ENCODE measurements at regions not wholly inside any gene's neighbourhood (a gene's known extent, or its start where the extent isn't known, plus 50 kb on each side); places are given as distances from the start of the nearest gene placed in this dataset.

DNA sequence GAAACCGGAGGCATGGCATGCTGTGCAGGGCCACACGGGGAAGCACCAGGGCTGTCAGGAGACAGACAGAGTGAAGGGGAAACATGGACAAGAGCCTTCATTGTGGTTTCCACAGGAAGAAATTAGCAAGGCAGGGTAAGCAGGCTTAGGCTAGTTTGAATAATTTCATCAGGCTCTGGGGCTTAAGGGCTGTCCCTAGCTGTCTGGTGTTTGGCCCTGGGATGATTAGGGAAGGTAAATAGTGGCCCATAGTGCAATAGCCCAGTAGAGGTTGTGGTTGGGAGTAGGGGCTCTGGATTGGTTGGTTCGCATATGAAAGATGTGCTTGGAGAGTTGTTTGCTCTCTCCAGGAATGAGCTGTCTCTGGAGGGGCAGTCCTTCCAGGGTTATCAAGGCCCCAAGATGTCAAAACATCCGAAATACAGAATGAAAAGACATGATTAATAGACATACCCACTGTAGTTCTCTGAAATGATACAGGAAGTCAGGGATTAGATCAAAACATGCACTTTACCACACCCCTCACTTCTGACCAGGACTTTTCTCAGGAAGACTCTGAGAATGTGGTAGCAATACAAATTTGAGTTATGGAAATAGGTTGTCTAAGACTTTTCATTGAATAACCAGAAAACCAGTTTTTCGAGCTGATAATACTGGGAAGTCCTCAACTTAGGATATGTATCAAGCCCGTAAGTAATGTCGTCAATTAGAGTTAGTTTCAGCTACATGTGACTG lies 224.9 kb upstream of the NFE2L3 start:
- Histone ChIP-seq H3K4ac (ENCODE audit: low read depth, low read length) (no peak overlapping the region), H3K4me2 (ENCODE audit: low read length) (no peak overlapping the region), H2AK5ac (ENCODE audit: low read length) (no peak overlapping the region), H3K9ac (ENCODE audit: low read length) (no peak overlapping the region), H3K18ac (ENCODE audit: low read length) (no peak overlapping the region), H3K56ac (ENCODE audit: low read length) (no peak overlapping the region), H4K8ac (ENCODE audit: low read depth, low read length) (no peak overlapping the region), H3K27ac (ENCODE audit: low read depth, low read length) (no peak overlapping the region), H2BK5ac (ENCODE audit: low read length) (no peak overlapping the region), H2BK120ac (ENCODE audit: low read depth, low read length) (no peak overlapping the region), H2BK15ac (replicated peaks; ENCODE audit: low read depth) (no peak overlapping the region), H3K4me1 (ENCODE audit: control insufficient read depth, low read depth, low read length) (no peaks in the 10 kb centered on the region), H3K36me3 (ENCODE audit: control insufficient read depth, insufficient read depth, low read length) (no peaks in the 10 kb centered on the region), H3K23ac (ENCODE audit: low read length) (no peak overlapping the region), H3K4me3 (ENCODE audit: low read length) (no peak overlapping the region), H4K5ac (ENCODE audit: low read length) (no peak overlapping the region), H3K79me1 (ENCODE audit: low read length) (no peaks in the 10 kb centered on the region), H3K79me2 (ENCODE audit: control insufficient read depth, insufficient read depth, low read length) (no peaks in the 10 kb centered on the region), H3K27me3 (ENCODE audit: insufficient read depth, low read length, poor library complexity) (no peaks in the 10 kb centered on the region)
- DNase-seq, result no peak
- no CpG with 5 or more reads among the region's 7 CpGs for WGBS (ENCODE audit: extremely low coverage, insufficient coverage, low lambda C conversion rate)

DNA sequence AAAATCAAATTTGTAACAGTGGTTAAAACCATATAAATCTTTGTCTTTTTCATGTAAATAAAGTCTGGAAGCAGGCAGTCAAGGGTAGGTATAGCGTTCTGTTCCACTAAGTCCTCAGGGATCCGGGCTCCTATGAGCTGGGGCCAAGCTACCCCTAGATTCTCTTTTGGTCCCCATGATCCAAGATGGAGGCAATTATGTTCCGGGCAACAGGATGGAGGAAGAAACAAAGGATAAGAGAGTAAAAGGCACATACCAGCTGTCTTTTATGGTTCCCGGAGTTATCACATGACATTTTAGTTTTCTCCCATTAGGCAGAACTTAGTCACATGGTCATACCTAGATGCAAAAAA lies 224.4 kb upstream of the NFE2L3 start:
- Histone ChIP-seq H3K4me2 (ENCODE audit: low read length) (no peak overlapping the region), H3K27me3 (ENCODE audit: insufficient read depth, low read length, poor library complexity) (no peaks in the 10 kb centered on the region), H3K27ac (ENCODE audit: low read depth, low read length) (no peak overlapping the region), H4K5ac (ENCODE audit: low read length) (no peak overlapping the region), H2BK15ac (replicated peaks; ENCODE audit: low read depth) (no peak overlapping the region), H4K8ac (ENCODE audit: low read depth, low read length) (no peak overlapping the region), H3K9ac (ENCODE audit: low read length) (no peak overlapping the region), H3K18ac (ENCODE audit: low read length) (no peak overlapping the region), H3K79me2 (ENCODE audit: control insufficient read depth, insufficient read depth, low read length) (no peaks in the 10 kb centered on the region), H3K4me3 (ENCODE audit: low read length) (no peak overlapping the region), H3K79me1 (ENCODE audit: low read length) (no peaks in the 10 kb centered on the region), H3K4ac (ENCODE audit: low read depth, low read length) (no peak overlapping the region), H2BK5ac (ENCODE audit: low read length) (no peak overlapping the region), H3K36me3 (ENCODE audit: control insufficient read depth, insufficient read depth, low read length) (no peaks in the 10 kb centered on the region), H2BK120ac (ENCODE audit: low read depth, low read length) (no peak overlapping the region), H3K23ac (ENCODE audit: low read length) (no peak overlapping the region), H3K56ac (ENCODE audit: low read length) (no peak overlapping the region), H3K4me1 (ENCODE audit: control insufficient read depth, low read depth, low read length) (no peaks in the 10 kb centered on the region), H2AK5ac (ENCODE audit: low read length) (no peak overlapping the region)
- no CpG with 5 or more reads among the region's 4 CpGs for WGBS (ENCODE audit: extremely low coverage, insufficient coverage, low lambda C conversion rate)
- DNase-seq, result no peak

DNA sequence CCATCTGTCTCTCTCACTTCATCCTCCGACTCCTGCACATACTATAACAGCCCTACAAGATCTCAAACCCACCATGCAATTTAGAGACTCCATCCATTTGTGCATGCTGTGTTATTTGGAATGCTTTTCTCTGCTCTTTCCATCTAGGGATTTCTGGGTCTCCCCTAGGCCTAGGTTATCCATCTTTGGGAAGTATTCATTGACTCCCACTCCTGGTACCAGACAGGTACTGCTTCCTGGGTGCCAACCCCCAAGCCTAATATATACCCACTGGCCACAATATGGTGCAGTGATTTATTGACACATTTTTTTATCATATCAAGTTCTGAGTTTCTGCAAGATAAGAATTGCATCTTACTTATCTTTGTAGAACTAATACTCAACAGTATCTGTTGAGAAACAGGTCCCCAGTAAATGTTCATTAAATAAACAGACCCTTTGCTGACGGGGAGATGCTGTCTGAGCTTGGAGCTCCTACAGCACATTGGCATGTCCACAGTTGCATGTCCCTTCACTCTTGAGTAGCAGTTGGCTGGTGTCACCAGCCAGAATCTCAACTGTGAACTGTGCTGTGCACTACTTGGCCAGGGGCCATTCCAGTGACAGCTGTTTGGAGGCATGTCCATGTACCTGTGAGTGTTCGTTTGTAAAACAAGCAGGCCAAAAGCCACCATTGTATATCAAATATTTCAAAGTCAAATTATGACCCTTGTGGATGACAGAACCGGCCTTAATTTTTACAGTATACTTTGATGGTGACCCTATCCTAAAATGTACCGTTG lies 223.3 kb upstream of the NFE2L3 start:
- no peak overlapping the region for H4K8ac ChIP-seq (ENCODE audit: low read depth, low read length)
- H3K23ac ChIP-seq (ENCODE audit: low read length), result no peak overlapping the region
- H2BK120ac ChIP-seq (ENCODE audit: low read depth, low read length), result no peak overlapping the region
- H3K4ac ChIP-seq (ENCODE audit: low read depth, low read length), result no peak overlapping the region
- no peaks in the 10 kb centered on the region for H3K4me1 ChIP-seq (ENCODE audit: control insufficient read depth, low read depth, low read length)
- H3K79me2 ChIP-seq (ENCODE audit: control insufficient read depth, insufficient read depth, low read length), result no peaks in the 10 kb centered on the region
- no peak overlapping the region for H3K4me2 ChIP-seq (ENCODE audit: low read length)
- H3K9ac ChIP-seq (ENCODE audit: low read length), result no peak overlapping the region
- no peaks in the 10 kb centered on the region for H3K79me1 ChIP-seq (ENCODE audit: low read length)
- H2AK5ac ChIP-seq (ENCODE audit: low read length), result no peak overlapping the region
- WGBS (ENCODE audit: extremely low coverage, insufficient coverage, low lambda C conversion rate), result no CpG with 5 or more reads among the region's 5 CpGs
- H3K36me3 ChIP-seq (ENCODE audit: control insufficient read depth, insufficient read depth, low read length), result no peaks in the 10 kb centered on the region
- no peak overlapping the region for H2BK5ac ChIP-seq (ENCODE audit: low read length)
- no peaks in the 10 kb centered on the region for H3K27me3 ChIP-seq (ENCODE audit: insufficient read depth, low read length, poor library complexity)
- H3K18ac ChIP-seq (ENCODE audit: low read length), result no peak overlapping the region
- H2BK15ac ChIP-seq (replicated peaks; ENCODE audit: low read depth), result no peak overlapping the region
- no peak overlapping the region for H3K27ac ChIP-seq (ENCODE audit: low read depth, low read length)
- H3K4me3 ChIP-seq (ENCODE audit: low read length), result no peak overlapping the region
- no peak overlapping the region for H3K56ac ChIP-seq (ENCODE audit: low read length)
- no peak overlapping the region for H4K5ac ChIP-seq (ENCODE audit: low read length)
- DNase-seq, result no peak

DNA sequence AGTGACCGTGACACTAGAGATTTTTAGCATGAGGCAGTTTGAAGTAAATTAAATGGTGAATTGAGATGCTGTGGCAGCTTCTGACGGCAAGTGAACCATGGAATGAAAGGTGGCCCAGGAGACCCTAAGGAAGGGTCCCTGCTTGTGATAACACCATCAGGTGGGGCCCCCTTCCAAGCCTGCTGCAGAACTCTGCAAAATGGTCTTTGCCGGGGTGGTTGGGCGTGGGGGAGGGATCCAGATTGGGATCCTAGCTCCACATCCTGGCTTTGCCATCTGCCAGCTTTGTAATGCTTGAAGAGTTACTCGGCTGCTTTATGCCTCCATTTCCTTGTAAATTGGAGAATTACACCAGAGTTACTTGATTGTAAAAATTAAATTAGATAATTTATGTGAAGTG lies 222.6 kb upstream of the NFE2L3 start:
- H3K4me3 ChIP-seq (ENCODE audit: low read length), result no peak overlapping the region
- no peak overlapping the region for H2BK15ac ChIP-seq (replicated peaks; ENCODE audit: low read depth)
- no peak overlapping the region for H3K18ac ChIP-seq (ENCODE audit: low read length)
- WGBS (ENCODE audit: extremely low coverage, insufficient coverage, low lambda C conversion rate), result no CpG with 5 or more reads among the region's 5 CpGs
- H3K79me2 ChIP-seq (ENCODE audit: control insufficient read depth, insufficient read depth, low read length), result no peaks in the 10 kb centered on the region
- no peak overlapping the region for H3K23ac ChIP-seq (ENCODE audit: low read length)
- no peak overlapping the region for H2BK5ac ChIP-seq (ENCODE audit: low read length)
- H4K8ac ChIP-seq (ENCODE audit: low read depth, low read length), result no peak overlapping the region
- H3K4me1 ChIP-seq (ENCODE audit: control insufficient read depth, low read depth, low read length), result no peaks in the 10 kb centered on the region
- H3K79me1 ChIP-seq (ENCODE audit: low read length), result no peaks in the 10 kb centered on the region
- H3K56ac ChIP-seq (ENCODE audit: low read length), result no peak overlapping the region
- no peak overlapping the region for H4K5ac ChIP-seq (ENCODE audit: low read length)
- H3K4me2 ChIP-seq (ENCODE audit: low read length), result no peak overlapping the region
- no peaks in the 10 kb centered on the region for H3K27me3 ChIP-seq (ENCODE audit: insufficient read depth, low read length, poor library complexity)
- H2BK120ac ChIP-seq (ENCODE audit: low read depth, low read length), result no peak overlapping the region
- no peak overlapping the region for H2AK5ac ChIP-seq (ENCODE audit: low read length)
- DNase-seq, result no peak
- H3K4ac ChIP-seq (ENCODE audit: low read depth, low read length), result no peak overlapping the region
- no peaks in the 10 kb centered on the region for H3K36me3 ChIP-seq (ENCODE audit: control insufficient read depth, insufficient read depth, low read length)
- H3K27ac ChIP-seq (ENCODE audit: low read depth, low read length), result no peak overlapping the region
- no peak overlapping the region for H3K9ac ChIP-seq (ENCODE audit: low read length)

DNA sequence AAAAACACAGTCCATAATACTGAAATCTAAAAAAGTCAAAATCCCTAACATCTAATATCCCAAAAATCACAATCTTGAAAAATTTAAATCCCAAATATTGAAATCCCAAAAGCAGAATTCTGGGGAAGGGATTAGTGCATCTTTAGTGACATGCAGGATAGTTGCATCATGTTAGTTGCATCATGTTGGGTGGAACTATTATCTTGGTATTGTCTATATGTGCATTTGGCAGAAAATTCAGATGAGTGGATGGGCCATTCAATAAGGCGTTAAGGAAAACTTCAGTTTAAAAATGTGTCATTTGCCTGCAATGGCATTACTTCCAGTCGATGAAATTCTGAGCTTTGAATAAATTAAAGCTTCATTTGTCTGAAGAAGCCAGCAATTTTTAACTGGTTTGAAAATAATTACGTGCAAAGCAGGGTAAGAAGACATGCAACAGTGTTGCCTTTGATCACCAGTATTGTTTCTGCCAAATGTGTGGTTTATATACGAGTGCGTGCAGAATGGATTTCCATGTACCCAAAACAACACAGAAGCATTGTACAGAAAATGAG lies 221.4 kb upstream of the NFE2L3 start:
- DNase-seq, result no peak
- Histone ChIP-seq H3K4me3 (ENCODE audit: low read length) (no peak overlapping the region), H3K23ac (ENCODE audit: low read length) (no peak overlapping the region), H3K79me1 (ENCODE audit: low read length) (no peaks in the 10 kb centered on the region), H4K5ac (ENCODE audit: low read length) (no peak overlapping the region), H3K18ac (ENCODE audit: low read length) (no peak overlapping the region), H2BK5ac (ENCODE audit: low read length) (no peak overlapping the region), H2AK5ac (ENCODE audit: low read length) (no peak overlapping the region), H2BK120ac (ENCODE audit: low read depth, low read length) (no peak overlapping the region), H3K4ac (ENCODE audit: low read depth, low read length) (no peak overlapping the region), H4K8ac (ENCODE audit: low read depth, low read length) (no peak overlapping the region), H3K79me2 (ENCODE audit: control insufficient read depth, insufficient read depth, low read length) (no peaks in the 10 kb centered on the region), H3K9ac (ENCODE audit: low read length) (no peak overlapping the region), H3K27ac (ENCODE audit: low read depth, low read length) (no peak overlapping the region), H3K27me3 (ENCODE audit: insufficient read depth, low read length, poor library complexity) (no peaks in the 10 kb centered on the region), H2BK15ac (replicated peaks; ENCODE audit: low read depth) (no peak overlapping the region), H3K36me3 (ENCODE audit: control insufficient read depth, insufficient read depth, low read length) (no peaks in the 10 kb centered on the region), H3K56ac (ENCODE audit: low read length) (no peak overlapping the region), H3K4me2 (ENCODE audit: low read length) (no peak overlapping the region), H3K4me1 (ENCODE audit: control insufficient read depth, low read depth, low read length) (no peaks in the 10 kb centered on the region)
- WGBS (ENCODE audit: extremely low coverage, insufficient coverage, low lambda C conversion rate), result no CpG with 5 or more reads among the region's 5 CpGs
